Activated naive CD4-positive, alpha-beta T cell treated with anti-CD3 and anti-CD28 coated beads for 36 hours (primary cell): ENCODE measurements at regions not wholly inside any gene's neighbourhood (a gene's known extent, or its start where the extent isn't known, plus 50 kb on each side); places are given as distances from the start of the nearest gene placed in this dataset.

ENCODE experiments used
- CTCF ChIA-PET: fragments of 350-600 bp; sonication (Branson Sonifier 250); formaldehyde crosslinking; loops from one replicate; lab custom pipeline; 2021; ENCODE audit warnings: antibody characterized with exemption; lab: Charles Lee
- DNase-seq: peaks from one replicate; pipeline ENCODE4 v3.0.0-alpha.2; 2020
- H3K27ac Mint-ChIP-seq: one replicate; pipeline ENCODE4 v1.8.0; 2021; ENCODE audit warnings: mild to moderate bottlenecking, mixed read lengths
- H3K27me3 Mint-ChIP-seq: one replicate; pipeline ENCODE4 v1.8.0; 2021; ENCODE audit warnings: low read depth, mixed read lengths
- H3K36me3 Mint-ChIP-seq: one replicate; pipeline ENCODE4 v1.8.0; 2021; ENCODE audit warnings: low read depth, mixed read lengths
- H3K4me1 Mint-ChIP-seq: one replicate; pipeline ENCODE4 v1.8.0; 2021; ENCODE audit warnings: low read depth, mixed read lengths
- H3K4me3 Mint-ChIP-seq: one replicate; pipeline ENCODE4 v1.8.0; 2021; ENCODE audit warnings: mild to moderate bottlenecking, moderate library complexity, mixed read lengths
- H3K9me3 Mint-ChIP-seq: one replicate; pipeline ENCODE4 v1.8.0; 2021; ENCODE audit warnings: mixed read lengths
- intact Hi-C: fragments of 100-400 bp; cut with micrococcal nuclease; formaldehyde crosslinking; loops from one replicate; pipeline ENCODE4 v1.15.1; 2023

DNA sequence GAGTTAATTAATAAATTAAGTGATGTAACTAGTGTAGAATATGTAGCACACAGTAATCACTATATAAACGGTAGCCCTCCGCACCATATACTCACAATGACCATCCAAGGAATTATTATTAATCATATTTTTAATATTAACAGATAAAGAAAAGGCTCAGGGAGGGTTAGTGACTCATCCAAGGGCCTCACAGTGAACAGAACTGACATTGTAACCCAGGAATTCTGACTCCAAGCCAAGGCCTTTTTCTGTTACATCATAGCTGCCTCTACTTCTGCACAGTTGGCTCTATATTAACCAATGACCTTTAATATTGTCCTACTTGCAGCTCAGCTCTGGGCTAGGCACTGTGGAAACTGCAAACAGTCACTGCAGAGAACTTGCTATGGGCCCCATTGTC is 117.5 kb upstream of the SIRPG start:
- Mint-ChIP-seq H3K4me1 (peaks cover 15% of the 10 kb centered on the region), H3K36me3 (no peaks in the 10 kb centered on the region), H3K4me3 (no peak overlapping the region), H3K27me3 (peaks cover 1% of the 10 kb centered on the region), H3K9me3 (no peaks in the 10 kb centered on the region), H3K27ac (no peak overlapping the region)
- intact Hi-C loops, result loop anchor here (10.0 kb wide), 1 partner anchor 460 kb away; no protein-coding TSS in a partner anchor
- DNase-seq, result no peak
- CTCF ChIA-PET, result interaction anchor here (2.4 to 3.7 kb wide), 5 partner anchors 10 to 308 kb away, joined by 15 to 66 read pairs (median 39); partner anchors contain the start of gene NSFL1C

DNA sequence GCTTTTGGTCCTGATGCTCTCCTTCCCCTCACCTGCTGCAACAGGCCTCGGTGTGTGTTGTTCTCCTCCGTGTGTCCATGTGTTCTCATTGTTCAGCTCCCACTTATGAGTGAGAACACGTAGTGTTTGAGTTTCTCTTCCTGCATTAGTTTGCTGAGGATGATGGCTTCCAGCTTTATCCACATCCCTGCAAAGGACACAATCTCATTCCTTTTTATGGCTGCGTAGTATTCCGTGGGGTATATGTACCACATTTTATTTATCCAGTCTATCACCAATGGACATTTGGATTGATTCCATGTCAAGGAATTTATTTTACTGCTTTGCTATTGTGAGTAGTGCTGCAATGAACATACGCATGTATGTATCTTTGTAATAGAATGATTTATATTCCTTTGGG is 116.9 kb upstream of the SIRPG start:
- H3K9me3 Mint-ChIP-seq, result no peaks in the 10 kb centered on the region
- H3K4me1 Mint-ChIP-seq, result peaks cover 15% of the 10 kb centered on the region
- CTCF ChIA-PET, result interaction anchor here (3.7 kb wide), 1 partner anchor 9 kb away, joined by 66 read pairs; no protein-coding TSS in a partner anchor
- H3K27ac Mint-ChIP-seq, result no peak overlapping the region
- intact Hi-C loops, result loop anchor here (10.0 kb wide), 1 partner anchor 460 kb away; no protein-coding TSS in a partner anchor
- no peaks in the 10 kb centered on the region for H3K27me3 Mint-ChIP-seq
- no peak for DNase-seq
- no peaks in the 10 kb centered on the region for H3K36me3 Mint-ChIP-seq
- no peak overlapping the region for H3K4me3 Mint-ChIP-seq

DNA sequence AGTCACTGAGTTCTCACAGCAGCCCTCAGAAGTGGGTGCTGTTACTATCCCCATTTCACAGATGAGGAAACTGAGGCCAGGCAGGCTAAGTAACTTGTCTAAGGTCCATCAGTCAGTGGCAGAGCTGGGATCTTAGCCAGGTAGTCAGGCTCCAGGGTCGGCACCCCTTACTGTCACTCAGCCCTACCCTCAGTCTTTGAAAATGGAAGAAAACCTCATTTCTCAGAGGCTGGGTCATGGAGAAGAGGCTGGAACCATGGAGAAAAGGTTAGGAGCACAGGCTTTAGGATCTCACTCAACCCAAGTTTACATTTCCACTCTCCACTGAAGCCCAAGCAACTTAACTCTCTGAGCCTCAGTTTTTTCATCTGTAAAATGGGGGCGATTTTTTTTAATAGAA is 116.2 kb upstream of the SIRPG start:
- Mint-ChIP-seq H3K4me1 (peaks cover 15% of the 10 kb centered on the region), H3K27me3 (no peaks in the 10 kb centered on the region), H3K27ac (no peak overlapping the region), H3K36me3 (no peaks in the 10 kb centered on the region), H3K9me3 (no peaks in the 10 kb centered on the region), H3K4me3 (no peak overlapping the region)
- intact Hi-C loops, result loop anchor here (10.0 kb wide), 1 partner anchor 459 kb away; no protein-coding TSS in a partner anchor
- no peak for DNase-seq
- CTCF ChIA-PET, result interaction anchor here (1.1 kb wide), 1 partner anchor 10 kb away, joined by 4 read pairs; no protein-coding TSS in a partner anchor

DNA sequence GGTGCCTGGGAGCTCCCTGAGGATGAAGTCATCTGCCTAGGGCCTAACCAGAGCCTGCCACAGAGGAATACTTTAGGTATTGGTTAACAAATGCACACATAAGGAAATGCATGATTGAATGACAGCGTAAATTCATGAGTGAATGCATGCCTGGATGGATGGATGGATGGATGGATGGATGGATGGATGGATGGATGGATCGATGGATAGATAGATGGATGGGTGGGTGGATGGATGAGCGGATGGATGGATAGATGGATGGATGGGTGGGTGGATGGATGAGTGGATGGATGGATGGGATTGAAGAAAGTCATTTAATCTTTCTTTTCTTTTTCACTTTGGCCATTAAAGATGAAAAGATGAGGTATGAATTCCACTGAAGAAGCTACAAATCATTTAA is 111.9 kb upstream of the SIRPG start:
- Mint-ChIP-seq H3K27ac (no peak overlapping the region), H3K4me3 (no peak overlapping the region), H3K9me3 (no peaks in the 10 kb centered on the region), H3K36me3 (no peaks in the 10 kb centered on the region), H3K27me3 (no peaks in the 10 kb centered on the region), H3K4me1 (peaks cover under 1% of the 10 kb centered on the region)
- CTCF ChIA-PET, result interaction anchor here (1.6 kb wide), 1 partner anchor 266 kb away, joined by 4 read pairs; no protein-coding TSS in a partner anchor
- intact Hi-C loops, result no loop called here
- no peak for DNase-seq

DNA sequence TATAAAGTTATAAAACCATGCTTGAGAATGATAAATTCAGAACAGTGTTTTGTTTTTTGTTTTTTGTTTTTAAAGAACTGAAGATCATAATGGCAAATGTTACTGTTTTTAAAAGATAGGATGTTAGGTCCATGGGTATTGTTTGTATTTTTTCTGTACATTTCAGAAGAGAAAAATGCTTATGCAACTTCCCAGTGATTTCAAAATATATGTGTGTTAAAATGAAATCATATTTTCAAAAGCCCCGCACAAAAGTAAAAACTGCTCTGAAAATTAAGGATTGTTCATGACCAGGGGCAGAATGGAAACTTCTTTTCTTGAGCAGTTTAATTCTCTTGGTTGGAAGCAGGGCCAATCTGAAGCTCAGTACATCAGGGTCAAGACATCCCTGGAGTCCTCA is 109.2 kb upstream of the SIRPG start:
- intact Hi-C loops, result no loop called here
- no peaks in the 10 kb centered on the region for H3K36me3 Mint-ChIP-seq
- H3K27ac Mint-ChIP-seq, result no peak overlapping the region
- H3K27me3 Mint-ChIP-seq, result no peaks in the 10 kb centered on the region
- DNase-seq, result no peak
- CTCF ChIA-PET, result interaction anchor here (1.0 to 4.4 kb wide), 3 partner anchors 9 to 263 kb away, joined by 3 to 66 read pairs (median 12); no protein-coding TSS in a partner anchor
- no peaks in the 10 kb centered on the region for H3K9me3 Mint-ChIP-seq
- peaks cover 2% of the 10 kb centered on the region for H3K4me1 Mint-ChIP-seq
- no peak overlapping the region for H3K4me3 Mint-ChIP-seq

DNA sequence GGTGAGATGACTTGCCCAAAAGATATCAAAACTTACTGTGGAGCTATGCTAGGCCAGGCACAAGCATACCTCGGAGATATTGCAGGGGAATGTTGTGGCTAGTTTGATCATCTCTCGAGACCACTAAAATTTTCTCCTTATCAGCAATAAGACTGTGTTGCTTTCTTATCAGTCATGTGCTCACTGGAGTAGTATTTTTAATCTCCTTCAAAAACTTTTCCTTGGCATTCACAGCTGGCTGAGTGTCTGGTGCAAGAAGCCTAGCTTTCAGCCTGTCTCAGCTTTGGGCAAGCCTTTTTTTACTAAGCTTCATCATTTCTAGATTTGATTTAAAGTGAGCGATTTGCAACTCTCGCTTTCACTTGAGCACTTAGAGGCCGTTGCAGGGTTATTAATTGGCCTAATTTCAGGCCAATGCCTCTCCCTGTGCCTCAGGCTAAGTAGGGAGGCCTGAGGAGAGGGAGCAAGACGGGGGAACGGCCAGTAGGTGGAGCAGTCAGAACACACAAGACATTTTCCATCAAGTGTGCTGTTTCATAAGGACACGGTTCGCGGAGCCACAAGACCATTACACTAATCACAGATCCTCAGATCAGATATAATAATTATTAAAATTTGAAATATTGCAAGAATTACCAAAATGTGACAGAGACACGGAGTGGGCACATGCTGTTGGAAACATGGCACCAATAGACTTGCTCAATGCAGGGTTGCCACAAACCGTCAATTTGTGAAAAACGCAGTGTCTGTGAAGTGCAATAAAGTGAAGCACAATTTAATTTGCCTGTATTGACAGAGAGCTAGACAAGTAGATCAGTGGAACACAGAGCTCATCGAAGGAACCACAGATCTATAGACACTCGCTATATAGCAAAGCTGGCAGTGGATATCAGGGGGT is 106.8 kb upstream of the SIRPG start:
- H3K4me3 Mint-ChIP-seq, result no peak overlapping the region
- no peak overlapping the region for H3K27ac Mint-ChIP-seq
- no peaks in the 10 kb centered on the region for H3K9me3 Mint-ChIP-seq
- CTCF ChIA-PET, result interaction anchor here (0.6 to 4.4 kb wide), 31 partner anchors 9 to 434 kb away, joined by 3 to 66 read pairs (median 4); partner anchors contain the start of genes NSFL1C and SIRPD
- intact Hi-C loops, result loop anchor here (1.0 kb wide), 2 partner anchors 13 to 408 kb away; no protein-coding TSS in a partner anchor
- peak; percentile 82 for DNase-seq
- H3K36me3 Mint-ChIP-seq, result no peaks in the 10 kb centered on the region
- no peaks in the 10 kb centered on the region for H3K27me3 Mint-ChIP-seq
- peaks cover 2% of the 10 kb centered on the region for H3K4me1 Mint-ChIP-seq

DNA sequence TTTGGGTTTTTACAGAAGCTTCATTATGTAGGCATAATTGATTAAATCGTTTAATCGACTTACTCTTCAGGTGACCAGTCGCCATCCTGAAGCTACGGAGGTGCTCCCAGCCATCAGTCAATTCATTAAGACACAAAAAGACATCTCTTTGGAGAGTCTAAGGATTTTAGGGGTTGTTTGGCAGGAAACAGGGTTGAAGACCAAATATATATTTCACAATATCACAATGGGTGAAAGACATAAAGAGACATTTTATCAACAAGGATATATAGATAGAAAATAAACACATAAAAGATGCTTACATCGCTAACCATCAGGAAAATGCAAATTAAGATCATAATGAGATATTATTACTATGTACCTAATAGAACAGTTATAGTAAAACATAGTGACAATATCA is 104.0 kb upstream of the SIRPG start:
- Mint-ChIP-seq H3K27me3 (no peaks in the 10 kb centered on the region), H3K4me1 (peaks cover 2% of the 10 kb centered on the region), H3K4me3 (no peak overlapping the region), H3K27ac (no peak overlapping the region), H3K36me3 (no peaks in the 10 kb centered on the region), H3K9me3 (no peaks in the 10 kb centered on the region)
- no peak for DNase-seq
- CTCF ChIA-PET, result no interaction called here
- intact Hi-C loops, result no loop called here

DNA sequence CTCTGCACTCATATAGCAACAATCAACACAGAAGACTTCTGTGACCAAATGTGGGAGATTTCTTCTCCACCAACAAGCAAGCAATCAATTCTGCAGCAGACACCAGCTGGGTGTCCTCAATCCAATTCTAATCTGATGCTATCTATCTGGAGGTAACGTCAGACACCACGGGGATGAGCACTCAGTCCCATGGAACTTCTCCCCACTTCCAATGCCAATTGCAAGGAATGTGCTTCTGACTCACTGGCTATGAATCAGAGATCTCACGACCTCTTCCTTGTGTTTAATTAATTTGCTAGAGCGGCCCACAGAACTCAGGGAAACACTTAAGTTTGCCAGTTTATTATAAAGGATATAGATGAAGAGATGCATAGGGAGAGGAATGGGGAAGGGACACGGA is 103.5 kb upstream of the SIRPG start:
- CTCF ChIA-PET, result no interaction called here
- Mint-ChIP-seq H3K27ac (no peak overlapping the region), H3K4me3 (no peak overlapping the region), H3K36me3 (no peaks in the 10 kb centered on the region), H3K4me1 (peaks cover 2% of the 10 kb centered on the region), H3K27me3 (no peaks in the 10 kb centered on the region), H3K9me3 (no peaks in the 10 kb centered on the region)
- intact Hi-C loops, result no loop called here
- DNase-seq, result no peak

DNA sequence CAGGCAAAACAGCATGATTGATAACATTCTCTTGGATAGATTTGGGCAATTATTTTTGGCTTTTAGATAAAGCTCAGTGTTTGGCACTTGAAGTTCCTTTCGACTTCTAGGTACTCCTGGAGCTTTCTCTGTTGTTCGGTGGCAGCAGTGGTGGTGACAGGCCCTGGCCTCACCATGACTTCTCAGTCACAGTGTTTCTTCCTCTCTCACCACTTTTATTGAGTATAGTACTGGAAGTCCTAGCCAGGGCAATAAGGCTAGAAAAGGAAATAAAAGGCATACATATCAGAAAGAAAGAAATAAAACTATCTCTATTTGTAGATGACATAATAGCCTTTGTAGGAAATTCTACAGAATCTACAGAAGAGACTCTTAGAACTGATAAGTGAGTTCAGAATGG is 101.2 kb upstream of the SIRPG start:
- no peak overlapping the region for H3K4me3 Mint-ChIP-seq
- CTCF ChIA-PET, result interaction anchor here (1.3 to 3.7 kb wide), 3 partner anchors 18 to 255 kb away, joined by 4 to 19 read pairs (median 7); no protein-coding TSS in a partner anchor
- no peaks in the 10 kb centered on the region for H3K9me3 Mint-ChIP-seq
- no peak overlapping the region for H3K27ac Mint-ChIP-seq
- no peaks in the 10 kb centered on the region for H3K27me3 Mint-ChIP-seq
- H3K36me3 Mint-ChIP-seq, result no peaks in the 10 kb centered on the region
- no peak for DNase-seq
- intact Hi-C loops, result no loop called here
- H3K4me1 Mint-ChIP-seq, result no peaks in the 10 kb centered on the region

DNA sequence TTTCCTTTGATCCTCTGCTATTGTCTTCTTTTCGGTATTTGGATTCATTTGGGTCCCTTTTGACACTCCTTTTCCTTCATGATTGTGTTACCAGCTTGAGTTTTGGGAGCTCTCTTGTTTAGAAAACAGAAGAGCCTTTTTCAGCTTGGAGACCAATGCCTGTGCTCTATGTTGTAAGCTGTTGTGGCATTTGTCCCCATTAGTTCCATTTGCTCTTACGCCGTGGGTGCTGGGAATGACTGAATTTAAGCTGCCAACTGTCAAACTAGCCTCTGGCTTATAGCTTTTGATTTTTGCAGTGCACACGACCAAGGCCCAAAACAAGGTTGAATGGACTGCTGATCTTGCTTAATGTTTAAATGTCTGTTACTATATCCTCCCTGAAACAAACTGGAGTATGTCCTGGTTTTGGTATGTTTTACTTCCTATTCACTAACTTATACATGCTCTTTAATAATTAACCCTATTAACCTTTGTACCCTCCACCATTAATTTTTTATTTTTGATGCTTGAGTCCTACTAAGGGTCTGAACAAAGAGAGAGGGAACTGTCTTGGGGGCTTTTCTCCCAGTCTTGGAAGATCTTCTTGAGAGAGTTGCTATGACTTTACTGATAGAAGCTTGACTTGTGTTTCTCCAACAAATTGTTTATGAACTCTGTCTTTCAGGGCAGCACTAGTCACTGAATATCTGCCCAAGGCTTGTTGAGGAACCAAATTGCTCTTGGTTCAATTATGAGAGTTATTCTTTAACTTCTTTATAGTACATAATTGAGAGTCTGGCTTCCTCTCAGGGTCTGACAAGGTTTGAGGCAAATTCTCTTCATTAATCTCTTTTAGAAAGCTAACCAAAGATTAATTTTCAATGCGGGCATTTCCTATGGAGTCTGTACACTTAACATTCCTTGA is 100.3 kb upstream of the SIRPG start:
- Mint-ChIP-seq H3K27ac (no peak overlapping the region), H3K4me1 (no peaks in the 10 kb centered on the region)
- CTCF ChIA-PET, result interaction anchor here (1.3 to 3.7 kb wide), 5 partner anchors 19 to 254 kb away, joined by 3 to 19 read pairs (median 4); no protein-coding TSS in a partner anchor

DNA sequence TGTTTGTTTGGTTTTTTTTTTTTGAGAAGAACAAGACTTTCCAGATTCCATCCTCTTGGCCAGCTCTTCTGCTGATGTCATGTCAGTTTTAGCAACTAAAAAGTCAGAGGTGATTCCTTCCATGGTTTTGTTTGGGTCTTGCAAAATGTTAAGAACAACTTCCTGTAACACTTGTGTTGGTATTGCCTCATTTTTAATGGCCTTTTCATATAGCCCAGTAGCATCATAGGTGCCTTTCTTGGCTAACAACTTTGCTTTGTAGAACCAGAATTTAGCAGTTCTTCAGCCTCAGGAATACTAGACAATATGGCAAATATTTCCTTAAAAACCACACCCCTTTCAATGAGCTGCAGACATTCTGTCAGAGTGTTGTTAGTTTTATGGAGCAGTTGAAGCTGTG is 99.5 kb upstream of the SIRPG start:
- H3K4me1 Mint-ChIP-seq, result no peaks in the 10 kb centered on the region
- CTCF ChIA-PET, result interaction anchor here (1.3 to 3.7 kb wide), 3 partner anchors 20 to 201 kb away, joined by 3 to 19 read pairs (median 4); no protein-coding TSS in a partner anchor
- no peaks in the 10 kb centered on the region for H3K36me3 Mint-ChIP-seq
- H3K27ac Mint-ChIP-seq, result no peak overlapping the region
- no peak for DNase-seq
- intact Hi-C loops, result no loop called here
- H3K27me3 Mint-ChIP-seq, result no peaks in the 10 kb centered on the region
- H3K4me3 Mint-ChIP-seq, result no peak overlapping the region
- no peaks in the 10 kb centered on the region for H3K9me3 Mint-ChIP-seq

More for the DNA sequence above, 100.3 kb upstream of the SIRPG start:
- H3K4me3 Mint-ChIP-seq, result no peak overlapping the region
- intact Hi-C loops, result no loop called here
- no peaks in the 10 kb centered on the region for H3K36me3 Mint-ChIP-seq
- no peaks in the 10 kb centered on the region for H3K27me3 Mint-ChIP-seq
- no peak for DNase-seq
- no peaks in the 10 kb centered on the region for H3K9me3 Mint-ChIP-seq
